GM23338 (cell line): ENCODE measurements at regions not wholly inside any gene's neighbourhood (a gene's known extent, or its start where the extent isn't known, plus 50 kb on each side); places are given as distances from the start of the nearest gene placed in this dataset.

Experiments used
- ATAC-seq: fragments of 200-7000 bp; cut with Tn5 transposase; 3 replicates; pipeline ENCODE4 v1.9.1; 2020
- DNase-seq: peaks from one replicate; pipeline ENCODE4 v3.0.0-alpha.2; 2015; ENCODE audit warnings: low spot score
- H2AFZ ChIP-seq: fragments of 200-600 bp; sonication (generic); 2 replicates; pipeline ENCODE4 v1.8.0; 2016; ENCODE audit warnings: antibody characterized with exemption, mild to moderate bottlenecking, moderate library complexity
- H3F3A ChIP-seq: fragments of 200-600 bp; sonication (generic); replicated peaks from 2 replicates; pipeline ENCODE4 v1.8.0; 2017; ENCODE audit warnings: antibody characterized with exemption, mixed run types, low read depth
- H3K27ac ChIP-seq: fragments of 200-600 bp; sonication (generic); 2 replicates; pipeline ENCODE4 v1.6.1; 2016; ENCODE audit warnings: low read depth
- H3K27me3 ChIP-seq: fragments of 200-600 bp; sonication (generic); 2 replicates; pipeline ENCODE4 v1.8.0; 2016; ENCODE audit warnings: mild to moderate bottlenecking, mixed run types, moderate library complexity; ENCODE audit not compliant: insufficient read depth
- H3K36me3 ChIP-seq: fragments of 200-600 bp; sonication (generic); 2 replicates; pipeline ENCODE4 v1.8.0; 2016; ENCODE audit warnings: mild to moderate bottlenecking; ENCODE audit not compliant: insufficient read depth
- H3K4me1 ChIP-seq: fragments of 200-600 bp; sonication (generic); 2 replicates; pipeline ENCODE4 v1.8.0; 2016; ENCODE audit warnings: mild to moderate bottlenecking, moderate library complexity; ENCODE audit not compliant: insufficient read depth
- H3K4me2 ChIP-seq: fragments of 200-600 bp; sonication (generic); 2 replicates; pipeline ENCODE4 v1.7.1; 2017; ENCODE audit warnings: mixed run types
- H3K4me3 ChIP-seq: fragments of 200-600 bp; sonication (generic); 2 replicates; pipeline ENCODE4 v1.6.1; 2016; ENCODE audit warnings: mixed run types
- H3K79me2 ChIP-seq: fragments of 200-600 bp; sonication (generic); replicated peaks from 2 replicates; pipeline ENCODE4 v1.8.0; 2017; ENCODE audit warnings: mild to moderate bottlenecking; ENCODE audit not compliant: insufficient read depth
- H3K9me2 ChIP-seq: fragments of 200-600 bp; sonication (generic); 2 replicates; pipeline ENCODE4 v1.8.0; 2017; ENCODE audit not compliant: insufficient read depth
- H4K20me1 ChIP-seq: fragments of 200-600 bp; sonication (generic); replicated peaks from 2 replicates; pipeline ENCODE4 v1.8.0; 2017; ENCODE audit warnings: mild to moderate bottlenecking; ENCODE audit not compliant: insufficient read depth
- H3K27ac Mint-ChIP-seq: 2 replicates; pipeline ENCODE4 v1.8.0; 2020; ENCODE audit warnings: inconsistent platforms, mild to moderate bottlenecking, moderate library complexity, mixed read lengths
- H3K27me3 Mint-ChIP-seq: 3 replicates; pipeline ENCODE4 v1.8.0; 2022; ENCODE audit warnings: low read depth, mild to moderate bottlenecking, moderate library complexity, mixed read lengths, inconsistent platforms; ENCODE audit not compliant: insufficient read depth, poor library complexity
- H3K36me3 Mint-ChIP-seq: 3 replicates; pipeline ENCODE4 v1.8.0; 2021; ENCODE audit warnings: low read depth, mild to moderate bottlenecking, inconsistent platforms, moderate library complexity, mixed read lengths
- H3K4me1 Mint-ChIP-seq: 3 replicates; pipeline ENCODE4 v1.8.0; 2020; ENCODE audit warnings: mild to moderate bottlenecking, inconsistent platforms, mixed read lengths
- H3K4me3 Mint-ChIP-seq: 3 replicates; pipeline ENCODE4 v1.8.0; 2021; ENCODE audit warnings: moderate library complexity, mild to moderate bottlenecking, inconsistent platforms, mixed read lengths
- H3K9me3 Mint-ChIP-seq: 3 replicates; pipeline ENCODE4 v1.8.0; 2020; ENCODE audit warnings: moderate library complexity, mild to moderate bottlenecking, inconsistent platforms, mixed read lengths
- CREB1 ChIP-seq: fragments of 250-450 bp; sonication (Bioruptor Pico); IDR thresholded peaks from 2 replicates; pipeline ENCODE4 v1.5.0; 2020; ENCODE audit warnings: low read depth, mild to moderate bottlenecking, moderate library complexity
- CTCF ChIP-seq, 2 experiments: fragments of 200-600 bp in 1 of 2; sonication (generic) in 1 of 2; conservative IDR thresholded peaks; 2 replicates each; pipeline versions ENCODE4 v1.5.1 to v1.6.1; 2016 to 2017; ENCODE audit warnings: antibody characterized with exemption in 2 of 2, low read depth in 2 of 2, mild to moderate bottlenecking in 2 of 2, moderate library complexity in 1 of 2
- ETS1 ChIP-seq: IDR thresholded peaks from 2 replicates; pipeline ENCODE4 v1.6.1; 2016; ENCODE audit warnings: antibody characterized with exemption
- EZH2 ChIP-seq: fragments of 200-600 bp; sonication (generic); IDR thresholded peaks from one replicate; pipeline ENCODE4 v1.8.0; 2017; ENCODE audit warnings: antibody characterized with exemption, mild to moderate bottlenecking, low read depth; ENCODE audit not compliant: unreplicated experiment
- EZH2phosphoT487 ChIP-seq: fragments of 200-600 bp; sonication (generic); IDR thresholded peaks from one replicate; pipeline ENCODE4 v1.8.1; 2018; ENCODE audit warnings: antibody characterized with exemption; ENCODE audit not compliant: unreplicated experiment
- JUNB ChIP-seq: IDR thresholded peaks from one replicate; pipeline ENCODE4 v1.6.1; 2016; ENCODE audit warnings: antibody characterized with exemption; ENCODE audit not compliant: unreplicated experiment
- NANOG ChIP-seq: IDR thresholded peaks from 2 replicates; pipeline ENCODE4 v1.6.1; 2016; ENCODE audit warnings: antibody characterized with exemption, borderline replicate concordance
- POLR2AphosphoS5 ChIP-seq: IDR thresholded peaks from 2 replicates; pipeline ENCODE4 v1.6.1; 2016; ENCODE audit warnings: antibody characterized with exemption, low read depth
- STAT1 ChIP-seq: IDR thresholded peaks from one replicate; pipeline ENCODE4 v1.6.1; 2016; ENCODE audit warnings: antibody characterized with exemption; ENCODE audit not compliant: unreplicated experiment
- ZNF114 ChIP-seq: fragments of 250-450 bp; sonication (Bioruptor Pico); IDR thresholded peaks from 2 replicates; pipeline ENCODE4 v1.5.0; 2020; ENCODE audit warnings: mild to moderate bottlenecking, moderate library complexity
- ZNF331 ChIP-seq: fragments of 250-450 bp; sonication (Bioruptor Pico); IDR thresholded peaks from 2 replicates; pipeline ENCODE4 v1.5.0; 2020; ENCODE audit warnings: low read depth, mild to moderate bottlenecking, moderate library complexity
- TF ChIP-seq, protein P1 (sequence below): fragments of 250-450 bp; sonication (Bioruptor Pico); IDR thresholded peaks from 2 replicates; pipeline ENCODE4 v1.5.0; 2020; ENCODE audit warnings: mild to moderate bottlenecking, moderate library complexity
- TF ChIP-seq, protein P2 (sequence below): IDR thresholded peaks from one replicate; pipeline ENCODE4 v1.6.1; 2018; ENCODE audit warnings: antibody characterized with exemption; ENCODE audit not compliant: unreplicated experiment

- Histone ChIP-seq H4K20me1 (no peaks in the 10 kb centered on the region), H3F3A (no peaks in the 10 kb centered on the region), H3K4me2 (no peak overlapping the region), H3K27ac (no peak overlapping the region), H3K9me2 (0 out of 2 replicates have a peak, but pooled peaks cover 5% of the 10 kb centered on the region), H3K36me3 (no peaks in the 10 kb centered on the region), H3K27me3 (no peaks in the 10 kb centered on the region), H2AFZ (no peak overlapping the region), H3K4me3 (no peak overlapping the region), H3K4me1 (peaks cover 7% of the 10 kb centered on the region), H3K79me2 (no peaks in the 10 kb centered on the region)
- no peak for ATAC-seq
- Mint-ChIP-seq H3K4me1 (peaks cover 8% of the 10 kb centered on the region), H3K4me3 (no peak overlapping the region), H3K27ac (no peak overlapping the region), H3K36me3 (no peaks in the 10 kb centered on the region), H3K27me3 (peaks cover 2% of the 10 kb centered on the region), H3K9me3 (no peaks in the 10 kb centered on the region)
- TF ChIP-seq, protein P1, sequence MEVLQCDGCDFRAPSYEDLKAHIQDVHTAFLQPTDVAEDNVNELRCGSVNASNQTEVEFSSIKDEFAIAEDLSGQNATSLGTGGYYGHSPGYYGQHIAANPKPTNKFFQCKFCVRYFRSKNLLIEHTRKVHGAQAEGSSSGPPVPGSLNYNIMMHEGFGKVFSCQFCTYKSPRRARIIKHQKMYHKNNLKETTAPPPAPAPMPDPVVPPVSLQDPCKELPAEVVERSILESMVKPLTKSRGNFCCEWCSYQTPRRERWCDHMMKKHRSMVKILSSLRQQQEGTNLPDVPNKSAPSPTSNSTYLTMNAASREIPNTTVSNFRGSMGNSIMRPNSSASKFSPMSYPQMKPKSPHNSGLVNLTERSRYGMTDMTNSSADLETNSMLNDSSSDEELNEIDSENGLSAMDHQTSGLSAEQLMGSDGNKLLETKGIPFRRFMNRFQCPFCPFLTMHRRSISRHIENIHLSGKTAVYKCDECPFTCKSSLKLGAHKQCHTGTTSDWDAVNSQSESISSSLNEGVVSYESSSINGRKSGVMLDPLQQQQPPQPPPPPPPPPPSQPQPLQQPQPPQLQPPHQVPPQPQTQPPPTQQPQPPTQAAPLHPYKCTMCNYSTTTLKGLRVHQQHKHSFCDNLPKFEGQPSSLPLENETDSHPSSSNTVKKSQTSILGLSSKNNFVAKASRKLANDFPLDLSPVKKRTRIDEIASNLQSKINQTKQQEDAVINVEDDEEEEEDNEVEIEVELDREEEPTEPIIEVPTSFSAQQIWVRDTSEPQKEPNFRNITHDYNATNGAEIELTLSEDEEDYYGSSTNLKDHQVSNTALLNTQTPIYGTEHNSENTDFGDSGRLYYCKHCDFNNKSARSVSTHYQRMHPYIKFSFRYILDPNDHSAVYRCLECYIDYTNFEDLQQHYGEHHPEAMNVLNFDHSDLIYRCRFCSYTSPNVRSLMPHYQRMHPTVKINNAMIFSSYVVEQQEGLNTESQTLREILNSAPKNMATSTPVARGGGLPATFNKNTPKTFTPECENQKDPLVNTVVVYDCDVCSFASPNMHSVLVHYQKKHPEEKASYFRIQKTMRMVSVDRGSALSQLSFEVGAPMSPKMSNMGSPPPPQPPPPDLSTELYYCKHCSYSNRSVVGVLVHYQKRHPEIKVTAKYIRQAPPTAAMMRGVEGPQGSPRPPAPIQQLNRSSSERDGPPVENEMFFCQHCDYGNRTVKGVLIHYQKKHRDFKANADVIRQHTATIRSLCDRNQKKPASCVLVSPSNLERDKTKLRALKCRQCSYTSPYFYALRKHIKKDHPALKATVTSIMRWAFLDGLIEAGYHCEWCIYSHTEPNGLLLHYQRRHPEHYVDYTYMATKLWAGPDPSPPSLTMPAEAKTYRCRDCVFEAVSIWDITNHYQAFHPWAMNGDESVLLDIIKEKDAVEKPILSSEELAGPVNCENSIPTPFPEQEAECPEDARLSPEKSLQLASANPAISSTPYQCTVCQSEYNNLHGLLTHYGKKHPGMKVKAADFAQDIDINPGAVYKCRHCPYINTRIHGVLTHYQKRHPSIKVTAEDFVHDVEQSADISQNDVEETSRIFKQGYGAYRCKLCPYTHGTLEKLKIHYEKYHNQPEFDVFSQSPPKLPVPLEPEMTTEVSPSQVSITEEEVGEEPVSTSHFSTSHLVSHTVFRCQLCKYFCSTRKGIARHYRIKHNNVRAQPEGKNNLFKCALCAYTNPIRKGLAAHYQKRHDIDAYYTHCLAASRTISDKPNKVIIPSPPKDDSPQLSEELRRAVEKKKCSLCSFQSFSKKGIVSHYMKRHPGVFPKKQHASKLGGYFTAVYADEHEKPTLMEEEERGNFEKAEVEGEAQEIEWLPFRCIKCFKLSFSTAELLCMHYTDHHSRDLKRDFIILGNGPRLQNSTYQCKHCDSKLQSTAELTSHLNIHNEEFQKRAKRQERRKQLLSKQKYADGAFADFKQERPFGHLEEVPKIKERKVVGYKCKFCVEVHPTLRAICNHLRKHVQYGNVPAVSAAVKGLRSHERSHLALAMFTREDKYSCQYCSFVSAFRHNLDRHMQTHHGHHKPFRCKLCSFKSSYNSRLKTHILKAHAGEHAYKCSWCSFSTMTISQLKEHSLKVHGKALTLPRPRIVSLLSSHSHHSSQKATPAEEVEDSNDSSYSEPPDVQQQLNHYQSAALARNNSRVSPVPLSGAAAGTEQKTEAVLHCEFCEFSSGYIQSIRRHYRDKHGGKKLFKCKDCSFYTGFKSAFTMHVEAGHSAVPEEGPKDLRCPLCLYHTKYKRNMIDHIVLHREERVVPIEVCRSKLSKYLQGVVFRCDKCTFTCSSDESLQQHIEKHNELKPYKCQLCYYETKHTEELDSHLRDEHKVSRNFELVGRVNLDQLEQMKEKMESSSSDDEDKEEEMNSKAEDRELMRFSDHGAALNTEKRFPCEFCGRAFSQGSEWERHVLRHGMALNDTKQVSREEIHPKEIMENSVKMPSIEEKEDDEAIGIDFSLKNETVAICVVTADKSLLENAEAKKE (CRISPR knock-in tag): no peak
- TF ChIP-seq POLR2AphosphoS5: no peak
- TF ChIP-seq CREB1 (CRISPR knock-in tag): no peak
- TF ChIP-seq ZNF114: no peak
- no peak for TF ChIP-seq EZH2
- TF ChIP-seq EZH2phosphoT487: no peak
- TF ChIP-seq STAT1: no peak
- TF ChIP-seq CTCF (conservative IDR thresholded peaks at IDR 0.05; ENCODE audit: low read depth in 2 of 2): no peak
- no peak for TF ChIP-seq ZNF331 (CRISPR knock-in tag)
- TF ChIP-seq JUNB: no peak
- TF ChIP-seq ETS1: no peak
- TF ChIP-seq, protein P2, sequence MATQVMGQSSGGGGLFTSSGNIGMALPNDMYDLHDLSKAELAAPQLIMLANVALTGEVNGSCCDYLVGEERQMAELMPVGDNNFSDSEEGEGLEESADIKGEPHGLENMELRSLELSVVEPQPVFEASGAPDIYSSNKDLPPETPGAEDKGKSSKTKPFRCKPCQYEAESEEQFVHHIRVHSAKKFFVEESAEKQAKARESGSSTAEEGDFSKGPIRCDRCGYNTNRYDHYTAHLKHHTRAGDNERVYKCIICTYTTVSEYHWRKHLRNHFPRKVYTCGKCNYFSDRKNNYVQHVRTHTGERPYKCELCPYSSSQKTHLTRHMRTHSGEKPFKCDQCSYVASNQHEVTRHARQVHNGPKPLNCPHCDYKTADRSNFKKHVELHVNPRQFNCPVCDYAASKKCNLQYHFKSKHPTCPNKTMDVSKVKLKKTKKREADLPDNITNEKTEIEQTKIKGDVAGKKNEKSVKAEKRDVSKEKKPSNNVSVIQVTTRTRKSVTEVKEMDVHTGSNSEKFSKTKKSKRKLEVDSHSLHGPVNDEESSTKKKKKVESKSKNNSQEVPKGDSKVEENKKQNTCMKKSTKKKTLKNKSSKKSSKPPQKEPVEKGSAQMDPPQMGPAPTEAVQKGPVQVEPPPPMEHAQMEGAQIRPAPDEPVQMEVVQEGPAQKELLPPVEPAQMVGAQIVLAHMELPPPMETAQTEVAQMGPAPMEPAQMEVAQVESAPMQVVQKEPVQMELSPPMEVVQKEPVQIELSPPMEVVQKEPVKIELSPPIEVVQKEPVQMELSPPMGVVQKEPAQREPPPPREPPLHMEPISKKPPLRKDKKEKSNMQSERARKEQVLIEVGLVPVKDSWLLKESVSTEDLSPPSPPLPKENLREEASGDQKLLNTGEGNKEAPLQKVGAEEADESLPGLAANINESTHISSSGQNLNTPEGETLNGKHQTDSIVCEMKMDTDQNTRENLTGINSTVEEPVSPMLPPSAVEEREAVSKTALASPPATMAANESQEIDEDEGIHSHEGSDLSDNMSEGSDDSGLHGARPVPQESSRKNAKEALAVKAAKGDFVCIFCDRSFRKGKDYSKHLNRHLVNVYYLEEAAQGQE: no peak
- no peak for TF ChIP-seq NANOG
- no peak for DNase-seq
Measured at GRCh38 chr4:141311246-141312204, 90.8 kb downstream of the ZNF330 start.
